ENCODE measurements at regions not wholly inside any gene's neighbourhood (a gene's known extent, or its start where the extent isn't known, plus 50 kb on each side); places are given as distances from the start of the nearest gene placed in this dataset.

DNA sequence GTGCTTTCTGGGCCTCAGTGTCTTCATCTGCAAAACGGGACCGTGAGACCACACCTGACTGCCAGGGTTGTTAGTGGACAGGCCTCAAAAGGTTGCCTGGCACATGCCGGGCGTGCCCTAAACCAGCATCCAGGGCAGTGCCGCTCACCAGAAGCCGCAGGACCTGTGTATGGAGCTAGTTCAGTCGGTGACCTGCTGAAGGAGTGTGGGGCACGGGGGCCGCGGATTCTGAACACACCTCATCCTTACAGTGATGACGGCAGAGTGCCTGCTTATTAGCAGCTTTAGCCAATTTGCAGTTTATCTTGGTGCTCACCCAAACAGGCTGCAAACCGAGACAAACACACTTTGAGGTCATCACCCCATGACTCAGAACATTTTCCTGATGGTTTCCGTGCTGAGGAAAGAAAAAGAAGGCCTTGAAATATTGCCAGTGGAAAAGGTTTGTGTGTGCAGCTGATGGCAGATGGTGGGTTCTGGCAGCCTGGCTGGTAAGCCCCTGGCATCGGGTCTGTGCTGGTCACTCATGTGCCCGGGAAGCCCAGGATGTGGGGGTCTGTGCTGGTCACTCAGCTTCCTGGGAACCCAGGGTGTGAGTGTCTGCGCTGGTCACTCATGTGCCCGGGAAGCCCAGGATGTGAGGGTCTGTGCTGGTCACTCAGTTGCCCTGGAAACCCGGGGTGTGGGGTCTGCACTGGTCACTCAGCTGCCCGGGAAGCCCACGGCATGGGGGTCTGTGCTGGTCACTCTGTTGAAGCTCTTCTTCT lies 153.8 kb downstream of the ERMARD start:
- no peak overlapping the region for H3K23ac ChIP-seq (ENCODE audit: insufficient read length)
- DNase-seq (ENCODE audit: low read depth in 1 of 2, low spot score in 2 of 2) (no peak), FAIRE-seq (no peak)
- H3K23me2 ChIP-seq (ENCODE audit: low read depth, low read length) = peaks cover 12% of the 10 kb centered on the region; the same call in 1 of the 2 replicates
- no peak overlapping the region for H3K56ac ChIP-seq (replicated peaks; ENCODE audit: insufficient read length, low read depth, low read length)
- no peak overlapping the region for H3K4me2 ChIP-seq (ENCODE audit: insufficient read depth in 1 of 2, low read depth in 2 of 2, low read length in 2 of 2)
- no peak overlapping the region for H4K8ac ChIP-seq (ENCODE audit: extremely low read depth, insufficient read depth, low read length)
- H3K14ac ChIP-seq (ENCODE audit: insufficient read length) = no peak overlapping the region
- no peak overlapping the region for H3K4me3 ChIP-seq (ENCODE audit: extremely low read depth in 1 of 4, insufficient read depth in 2 of 4, low read depth in 3 of 4, low read length in 4 of 4)
- 92% methylated on average over 20 of the region's 20 CpGs; no CpG with 5 or more reads in 1 of the 2 experiments for WGBS, 2 experiments (ENCODE audit: extremely low coverage in 1 of 2, insufficient coverage in 1 of 2, insufficient read length in 1 of 2, insufficient replicate concordance in 2 of 2, low coverage in 1 of 2, low lambda C conversion rate in 2 of 2, missing lambda C conversion rate in 1 of 2)
- H3K9me3 ChIP-seq (ENCODE audit: insufficient read depth in 2 of 2, low read depth in 1 of 2, low read length in 1 of 2) = no peaks in the 10 kb centered on the region; a peak in 1 of 4 replicates
- H3K27ac ChIP-seq (ENCODE audit: low read depth, low read length) = no peak overlapping the region
- ChIA-PET POLR2A (ENCODE audit: partially characterized antibody) (interaction anchor here (0.9 kb wide), 1 partner anchor 24 kb away, joined by 3 read pairs; no protein-coding TSS in a partner anchor), CTCF (ENCODE audit: partially characterized antibody) (interaction anchor here (3.1 kb wide), 1 partner anchor 73 kb away, joined by 11 read pairs; no protein-coding TSS in a partner anchor)
- H2AK5ac ChIP-seq (ENCODE audit: low read depth, low read length) = no peak overlapping the region
- no peak overlapping the region for H4K91ac ChIP-seq (replicated peaks; ENCODE audit: insufficient read length, low read length)
- H2BK5ac ChIP-seq (ENCODE audit: low read depth, low read length) = no peak overlapping the region
- no peak overlapping the region for H3K9ac ChIP-seq (replicated peaks in 1 of 4; ENCODE audit: extremely low read depth in 1 of 4, low read depth in 3 of 4, low read length in 3 of 4)
- no peak overlapping the region for H3K18ac ChIP-seq (ENCODE audit: extremely low read depth, low read length)
- no peak overlapping the region for H2BK12ac ChIP-seq (ENCODE audit: low read depth, low read length)
- no peak overlapping the region for H2BK120ac ChIP-seq (replicated peaks; ENCODE audit: low read depth, low read length)
- H3K79me1 ChIP-seq (ENCODE audit: low read depth, low read length) = no peaks in the 10 kb centered on the region
- H4K5ac ChIP-seq (ENCODE audit: insufficient read length, low read depth, low read length) = no peak overlapping the region
- H2AFZ ChIP-seq (ENCODE audit: low read length) = no peak overlapping the region
- no peaks in the 10 kb centered on the region for H3K36me3 ChIP-seq (ENCODE audit: control insufficient read depth in 2 of 4, insufficient read depth in 4 of 4, low read length in 3 of 4)
- H2BK15ac ChIP-seq (ENCODE audit: low read length) = no peak overlapping the region
- H3K4ac ChIP-seq (replicated peaks; ENCODE audit: insufficient read length, low read depth, low read length) = no peak overlapping the region
- no peaks in the 10 kb centered on the region for H3K27me3 ChIP-seq (replicated peaks in 1 of 4; ENCODE audit: control insufficient read depth in 3 of 4, extremely low read depth in 1 of 4, insufficient read depth in 3 of 4, low read length in 3 of 4)
- no peaks in the 10 kb centered on the region for H3K79me2 ChIP-seq (ENCODE audit: control insufficient read depth in 1 of 2, insufficient read depth in 2 of 2, low read length in 2 of 2)
- peaks cover 0 to 2% of the 10 kb centered on the region in 2 experiments for H4K20me1 ChIP-seq (replicated peaks in 1 of 2; ENCODE audit: control insufficient read depth in 1 of 2, insufficient read depth in 2 of 2, low read length in 2 of 2)
- H2BK20ac ChIP-seq (ENCODE audit: low read length) = no peak overlapping the region
- H3K4me1 ChIP-seq (replicated peaks in 1 of 4; ENCODE audit: control insufficient read depth in 3 of 4, insufficient read depth in 4 of 4, low read length in 3 of 4) = peaks cover 0 to 4% (median 0%) of the 10 kb centered on the region in 4 experiments; a peak in 2 of 7 replicates
- TF ChIP-seq BACH1 (IDR thresholded peaks at IDR 0.05; ENCODE audit: low read length) (no peak), SP2 (IDR thresholded peaks at IDR 0.05; ENCODE audit: low read length) (no peak), JUND (IDR thresholded peaks at IDR 0.05; ENCODE audit: low read length) (no peak), BCL11A (IDR thresholded peaks at IDR 0.05; ENCODE audit: low read depth in 2 of 2, low read length in 2 of 2) (no peak), EGR1 (IDR thresholded peaks at IDR 0.05; ENCODE audit: borderline replicate concordance, low read depth, low read length) (no peak), RFX5 (IDR thresholded peaks at IDR 0.05; ENCODE audit: borderline replicate concordance, low read depth, low read length) (no peak), EP300 (IDR thresholded peaks at IDR 0.05; ENCODE audit: borderline replicate concordance in 1 of 2, low read depth in 2 of 2, low read length in 2 of 2) (no peak), ASH2L (IDR thresholded peaks at IDR 0.05; ENCODE audit: low read length) (no peak), CTBP2 (IDR thresholded peaks at IDR 0.05; ENCODE audit: borderline replicate concordance, insufficient read depth, insufficient read length, low read length) (no peak)

Measured in H1 (cell line).